HG02798 (cell line): ENCODE measurements at regions not wholly inside any gene's neighbourhood (a gene's known extent, or its start where the extent isn't known, plus 50 kb on each side); places are given as distances from the start of the nearest gene placed in this dataset.
"Not testable (repeated sequence)": the region's sequence is repeated elsewhere in the genome, so short reads cannot be mapped to it uniquely, and the experiment has no call there.

ENCODE experiments used
- ATAC-seq: cut with Tn5 transposase; IDR thresholded peaks from one replicate; pipeline ENCODE4 v1.9.1; 2021; ENCODE audit warnings: mild to moderate bottlenecking; ENCODE audit not compliant: unreplicated experiment, poor library complexity

- no peak for ATAC-seq
Measured at GRCh38 chr2:145555360-145555759, 1035.4 kb upstream of the ZEB2 start.

- ATAC-seq: no peak
Measured at GRCh38 chr2:145551686-145552085, 1031.8 kb upstream of the ZEB2 start.

GRCh38 chr2:145548479-145548878 lies 1028.6 kb upstream of the ZEB2 start:
- ATAC-seq: no peak

GRCh38 chr2:145547620-145548019 lies 1027.7 kb upstream of the ZEB2 start:
- ATAC-seq: no peak

GRCh38 chr2:145546091-145546490 lies 1026.2 kb upstream of the ZEB2 start:
- ATAC-seq: no peak

GRCh38 chr2:145543856-145544255 lies 1023.9 kb upstream of the ZEB2 start:
- no peak for ATAC-seq

GRCh38 chr2:145543155-145543554 lies 1023.2 kb upstream of the ZEB2 start:
- ATAC-seq: no peak

GRCh38 chr2:145541028-145541427 lies 1021.1 kb upstream of the ZEB2 start:
- ATAC-seq: no peak

GRCh38 chr2:145538661-145539350 lies 1018.9 kb upstream of the ZEB2 start:
- no peak for ATAC-seq

GRCh38 chr2:145530653-145531052 lies 1010.7 kb upstream of the ZEB2 start:
- no peak for ATAC-seq

GRCh38 chr2:145524836-145525235 lies 1004.9 kb upstream of the ZEB2 start:
- no peak for ATAC-seq

- ATAC-seq: no peak
Measured at GRCh38 chr2:145524303-145524702, 1004.4 kb upstream of the ZEB2 start.

GRCh38 chr2:145519254-145519653 lies 999.3 kb upstream of the ZEB2 start:
- not testable (repeated sequence) for ATAC-seq

GRCh38 chr2:145511946-145512345 lies 992.0 kb upstream of the ZEB2 start:
- no peak for ATAC-seq

GRCh38 chr2:145503511-145503910 lies 983.6 kb upstream of the ZEB2 start:
- ATAC-seq: no peak

GRCh38 chr2:145501920-145502319 lies 982.0 kb upstream of the ZEB2 start:
- ATAC-seq: no peak

- ATAC-seq: no peak
Measured at GRCh38 chr2:145495590-145495989, 975.7 kb upstream of the ZEB2 start.

GRCh38 chr2:145494441-145494840 lies 974.5 kb upstream of the ZEB2 start:
- no peak for ATAC-seq

GRCh38 chr2:145488571-145488970 lies 968.7 kb upstream of the ZEB2 start:
- no peak for ATAC-seq

GRCh38 chr2:145484448-145485097 lies 964.7 kb upstream of the ZEB2 start:
- ATAC-seq: no peak

- ATAC-seq: no peak
Measured at GRCh38 chr2:145483854-145484253, 963.9 kb upstream of the ZEB2 start.

- ATAC-seq: no peak
Measured at GRCh38 chr2:145481334-145481922, 961.5 kb upstream of the ZEB2 start.
